ENCODE measurements at regions not wholly inside any gene's neighbourhood (a gene's known extent, or its start where the extent isn't known, plus 50 kb on each side); places are given as distances from the start of the nearest gene placed in this dataset.

- TF ChIP-seq ZNF512 (CRISPR knock-in tag; IDR thresholded peaks at IDR 0.05; ENCODE audit: borderline replicate concordance) = no peak
- no peak for TF ChIP-seq ATF6 (CRISPR knock-in tag; IDR thresholded peaks at IDR 0.05)
- no peak for TF ChIP-seq SP1 (CRISPR knock-in tag; conservative IDR thresholded peaks at IDR 0.05)
- TF ChIP-seq IRF1 (CRISPR knock-in tag; IDR thresholded peaks at IDR 0.05) = no peak
- no peak for TF ChIP-seq SMAD3 (CRISPR knock-in tag; IDR thresholded peaks at IDR 0.05; ENCODE audit: borderline replicate concordance)
- TF ChIP-seq ZBTB43 (CRISPR knock-in tag; IDR thresholded peaks at IDR 0.05) = no peak
- TF ChIP-seq NFYB (CRISPR knock-in tag; conservative IDR thresholded peaks at IDR 0.05; ENCODE audit: low read depth) = no peak
- TF ChIP-seq ZNF121 (CRISPR knock-in tag; IDR thresholded peaks at IDR 0.05) = no peak
Observed at GRCh38 chr9:19554529-19554928, 145.7 kb downstream of the ACER2 start.

Data from WTC11 (cell line).